GM10266 (cell line): ENCODE measurements at regions not wholly inside any gene's neighbourhood (a gene's known extent, or its start where the extent isn't known, plus 50 kb on each side); places are given as distances from the start of the nearest gene placed in this dataset.

Source experiments
- DNase-seq: peaks from one replicate; pipeline ENCODE4 v3.0.0; 2012; ENCODE audit errors: extremely low spot score
- TF ChIP-seq, protein P1 (sequence below): IDR thresholded peaks from 2 replicates; pipeline ENCODE4 v1.5.1; 2012; ENCODE audit warnings: mild to moderate bottlenecking, low read depth; ENCODE audit not compliant: control insufficient read depth, insufficient read depth; ENCODE audit errors: missing control alignments

GRCh38 chr1:104706631-104707147 lies 957.0 kb downstream of the AMY1C start:
- TF ChIP-seq, protein P1, sequence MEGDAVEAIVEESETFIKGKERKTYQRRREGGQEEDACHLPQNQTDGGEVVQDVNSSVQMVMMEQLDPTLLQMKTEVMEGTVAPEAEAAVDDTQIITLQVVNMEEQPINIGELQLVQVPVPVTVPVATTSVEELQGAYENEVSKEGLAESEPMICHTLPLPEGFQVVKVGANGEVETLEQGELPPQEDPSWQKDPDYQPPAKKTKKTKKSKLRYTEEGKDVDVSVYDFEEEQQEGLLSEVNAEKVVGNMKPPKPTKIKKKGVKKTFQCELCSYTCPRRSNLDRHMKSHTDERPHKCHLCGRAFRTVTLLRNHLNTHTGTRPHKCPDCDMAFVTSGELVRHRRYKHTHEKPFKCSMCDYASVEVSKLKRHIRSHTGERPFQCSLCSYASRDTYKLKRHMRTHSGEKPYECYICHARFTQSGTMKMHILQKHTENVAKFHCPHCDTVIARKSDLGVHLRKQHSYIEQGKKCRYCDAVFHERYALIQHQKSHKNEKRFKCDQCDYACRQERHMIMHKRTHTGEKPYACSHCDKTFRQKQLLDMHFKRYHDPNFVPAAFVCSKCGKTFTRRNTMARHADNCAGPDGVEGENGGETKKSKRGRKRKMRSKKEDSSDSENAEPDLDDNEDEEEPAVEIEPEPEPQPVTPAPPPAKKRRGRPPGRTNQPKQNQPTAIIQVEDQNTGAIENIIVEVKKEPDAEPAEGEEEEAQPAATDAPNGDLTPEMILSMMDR, result no peak
- DNase-seq, result no peak

GRCh38 chr1:104718752-104719151 lies 969.1 kb downstream of the AMY1C start:
- TF ChIP-seq, protein P1, result no peak
- no peak for DNase-seq

GRCh38 chr1:104720741-104721140 lies 971.0 kb downstream of the AMY1C start:
- TF ChIP-seq, protein P1, result no peak
- DNase-seq, result no peak

DNA sequence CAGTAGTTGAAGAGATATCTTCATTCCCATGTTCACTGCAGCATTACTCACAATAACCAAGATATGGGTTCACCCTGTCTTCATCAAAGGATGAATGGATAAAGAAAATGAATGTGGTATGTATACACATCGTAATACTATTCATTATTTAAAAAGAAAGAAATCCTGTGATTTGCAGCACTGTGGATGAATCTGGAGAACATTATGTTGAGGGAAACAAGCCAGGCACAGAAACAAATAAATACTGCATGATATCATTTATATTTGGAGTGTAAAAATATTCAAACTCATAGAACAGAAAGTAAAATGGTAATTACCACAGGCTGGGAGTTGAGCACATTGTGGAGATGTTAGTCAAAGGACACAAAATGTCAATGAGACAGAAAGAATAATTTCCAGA lies 977.2 kb downstream of the AMY1C start:
- DNase-seq, result no peak
- TF ChIP-seq, protein P1, result no peak

GRCh38 chr1:104733866-104734265 lies 984.2 kb downstream of the AMY1C start:
- DNase-seq, result no peak
- TF ChIP-seq, protein P1, result no peak

DNA sequence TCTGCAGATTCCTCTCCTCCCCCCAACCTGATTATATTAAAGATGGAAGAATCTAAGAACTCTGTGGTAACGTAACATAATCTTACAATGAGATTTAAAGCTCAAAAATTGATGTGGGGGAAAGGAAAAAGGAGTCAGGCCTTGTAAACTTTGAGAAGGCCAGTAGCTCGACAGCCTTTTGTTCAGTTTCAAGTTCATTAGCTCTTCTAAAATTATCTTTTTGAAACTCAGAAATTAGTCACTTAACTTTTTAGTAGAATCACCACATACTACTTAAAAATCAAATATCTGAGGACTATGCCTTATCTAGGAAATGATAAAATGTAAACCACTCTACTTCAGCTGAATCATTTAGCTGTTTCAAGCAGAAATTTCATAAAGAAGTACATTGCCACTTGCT lies 996.2 kb downstream of the AMY1C start:
- TF ChIP-seq, protein P1, result no peak
- DNase-seq, result no peak

DNA sequence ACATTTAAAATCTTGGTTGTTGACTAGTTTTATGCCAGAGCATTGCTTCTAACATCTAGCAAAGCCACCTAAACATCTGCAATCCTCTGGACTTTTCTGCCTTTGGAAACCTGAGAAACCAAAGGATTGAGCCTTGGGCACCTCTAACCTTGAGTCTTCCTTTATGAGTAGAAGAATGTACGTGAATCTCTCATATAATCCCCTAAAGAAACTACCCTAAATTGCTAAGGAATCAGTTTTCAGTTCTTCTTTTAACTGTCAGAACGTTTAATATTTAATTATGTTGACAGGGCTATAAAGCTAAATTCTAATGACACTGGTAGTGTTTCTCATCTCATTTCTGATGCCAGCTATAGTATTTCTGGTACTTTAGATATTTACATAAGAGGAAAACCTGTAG lies 997.3 kb downstream of the AMY1C start:
- TF ChIP-seq, protein P1, result no peak
- no peak for DNase-seq
